DMS 273 (cell line): ENCODE measurements at regions not wholly inside any gene's neighbourhood (a gene's known extent, or its start where the extent isn't known, plus 50 kb on each side); places are given as distances from the start of the nearest gene placed in this dataset.

ENCODE experiments used
- DNase-seq: peaks from one replicate; lab custom pipeline; 2025; ENCODE audit not compliant: unreplicated experiment; lab: John Stamatoyannopoulos, UW

GRCh38 chr18:41553716-41554115 lies 401.3 kb upstream of the PIK3C3 start:
- peak; percentile 25 for DNase-seq

GRCh38 chr18:41548521-41549260 lies 406.3 kb upstream of the PIK3C3 start:
- no peak for DNase-seq

DNA sequence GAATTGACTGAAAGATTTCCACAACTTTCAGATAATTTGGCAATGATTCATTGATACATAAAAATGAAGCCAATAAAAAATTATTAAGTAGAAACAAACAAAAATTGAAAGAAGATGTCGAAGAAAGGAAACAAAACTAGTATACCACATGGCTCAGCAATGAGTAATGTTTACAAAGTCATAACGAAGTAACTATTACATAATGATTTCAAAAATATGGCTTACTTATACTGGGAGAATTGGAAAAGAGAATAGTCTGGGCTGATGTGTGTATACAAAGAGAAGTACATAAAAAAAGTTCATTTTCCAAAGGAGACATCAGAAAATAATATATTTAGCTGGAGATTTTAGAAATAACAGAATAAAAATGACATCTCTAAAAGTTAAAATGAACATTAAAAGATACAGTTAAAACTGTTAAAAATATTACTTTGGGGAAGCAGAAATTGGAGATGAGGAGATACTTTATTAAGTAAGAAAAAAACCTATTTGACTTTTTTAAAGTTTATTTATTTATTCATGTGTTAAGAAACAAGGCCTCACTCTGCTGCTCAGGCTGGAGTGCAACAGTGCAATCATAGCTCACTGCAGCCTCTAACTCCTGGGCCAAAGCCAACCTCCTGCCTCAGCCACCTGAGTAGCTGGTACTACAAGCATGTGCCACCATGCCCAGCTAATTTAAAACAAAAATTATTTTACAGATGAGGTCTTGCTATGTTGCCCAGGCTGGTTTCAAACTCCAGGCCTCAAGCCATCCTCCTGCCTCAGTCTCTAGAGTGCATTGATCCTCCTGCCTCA lies 409.7 kb upstream of the PIK3C3 start:
- DNase-seq, result peak; percentile 23

DNA sequence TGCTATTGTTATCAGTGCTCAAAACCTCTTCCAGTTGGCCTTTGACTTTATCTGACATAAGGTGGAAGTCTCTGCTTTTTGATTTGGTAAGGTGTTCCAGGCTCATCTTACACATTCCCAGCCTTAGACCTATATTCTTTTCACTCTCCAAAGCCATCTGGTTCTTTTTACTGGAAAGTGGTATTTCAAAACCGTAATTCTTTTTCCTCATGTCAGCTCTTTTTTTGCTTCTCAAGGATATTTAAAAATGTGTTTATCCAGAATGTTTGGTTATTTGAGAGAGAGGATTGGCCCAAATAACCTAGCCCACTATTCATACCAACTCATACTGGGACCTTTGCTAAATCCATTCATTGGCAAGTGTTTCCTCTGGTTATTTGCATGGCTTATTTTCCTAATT lies 411.2 kb upstream of the PIK3C3 start:
- peak; percentile 23 for DNase-seq

GRCh38 chr18:41540237-41540871 lies 414.7 kb upstream of the PIK3C3 start:
- no peak for DNase-seq

DNA sequence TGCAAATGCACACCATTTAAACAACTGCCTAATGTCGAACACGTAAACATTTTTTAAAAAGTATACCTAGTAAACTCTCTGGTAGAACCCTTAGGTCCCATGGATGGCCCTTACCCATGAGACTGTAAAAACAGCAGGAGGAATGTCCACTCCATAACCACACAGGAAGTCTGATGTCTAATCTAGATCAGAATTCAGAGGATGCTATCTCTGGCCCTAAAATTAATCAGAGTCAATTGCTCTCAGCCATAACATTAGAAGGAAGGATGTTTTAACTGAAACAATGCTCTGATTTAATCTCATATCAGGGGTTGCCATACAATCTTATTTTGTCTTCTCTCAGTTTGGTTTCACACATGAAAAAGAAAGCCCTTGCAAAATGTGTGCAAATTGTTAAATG lies 416.3 kb upstream of the PIK3C3 start:
- no peak for DNase-seq

DNA sequence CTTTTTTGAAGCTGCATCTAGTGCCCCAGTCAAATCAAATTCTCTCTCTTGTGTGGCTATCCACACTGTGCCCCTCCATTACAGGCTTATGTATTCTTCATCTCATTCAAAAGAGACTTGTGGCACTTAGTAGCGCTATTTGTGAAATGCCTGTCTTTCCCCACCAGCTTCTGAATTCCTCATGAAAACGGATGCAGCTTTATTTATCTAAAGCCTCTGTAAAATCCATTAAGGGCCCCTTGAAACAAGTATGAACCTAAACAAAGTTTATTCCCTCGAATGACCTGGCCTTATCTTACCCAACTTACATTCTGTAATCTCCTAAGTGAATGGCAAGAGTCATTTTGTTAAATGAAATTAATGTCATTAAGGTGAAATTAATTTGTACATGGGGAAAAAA lies 417.4 kb upstream of the PIK3C3 start:
- DNase-seq, result no peak

GRCh38 chr18:41532344-41533086 lies 422.5 kb upstream of the PIK3C3 start:
- DNase-seq, result peak; percentile 80

- DNase-seq, result no peak
Observed at GRCh38 chr18:41530970-41531369, 424.1 kb upstream of the PIK3C3 start.

GRCh38 chr18:41529093-41529492 lies 425.9 kb upstream of the PIK3C3 start:
- DNase-seq, result no peak

GRCh38 chr18:41526054-41526453 lies 429.0 kb upstream of the PIK3C3 start:
- DNase-seq, result peak; percentile 85

DNA sequence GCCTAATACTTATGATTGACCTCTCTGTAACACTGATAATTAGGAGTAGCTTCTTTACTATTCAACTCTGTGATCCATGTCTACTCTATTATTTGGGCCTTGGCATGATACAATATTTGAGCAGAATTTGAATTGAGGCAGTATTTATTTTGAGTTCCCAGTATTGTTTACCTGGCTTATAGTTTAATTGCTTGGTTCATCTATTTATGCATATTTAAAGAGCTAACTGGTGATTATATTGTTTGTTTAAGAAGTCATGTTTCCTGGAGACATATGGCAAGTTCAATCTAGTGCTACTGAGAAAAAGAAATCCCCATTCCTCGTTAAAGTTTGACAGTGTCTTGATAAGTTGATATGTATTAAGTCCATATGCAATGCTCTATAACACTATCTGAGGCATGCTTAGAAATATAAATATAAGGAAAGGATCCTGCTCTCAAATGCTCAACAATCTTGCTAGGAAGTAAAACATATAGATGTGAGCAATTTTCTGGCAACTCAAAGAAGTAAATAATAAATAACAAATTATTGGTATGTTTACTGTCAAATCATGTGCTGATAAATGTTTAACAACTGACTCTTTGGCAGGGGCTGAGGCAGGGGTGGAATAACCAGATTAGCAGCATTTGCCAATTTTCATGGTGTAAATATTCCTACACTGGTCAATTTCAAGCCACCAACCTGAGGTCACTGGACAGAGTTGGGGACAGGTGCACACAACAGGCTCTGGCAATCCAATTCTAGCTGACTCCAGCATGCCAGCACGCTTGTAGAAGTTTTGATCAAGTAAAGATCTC lies 430.2 kb upstream of the PIK3C3 start:
- peak; percentile 42 for DNase-seq

- no peak for DNase-seq
Observed at GRCh38 chr18:41517142-41517541, 437.9 kb upstream of the PIK3C3 start.

GRCh38 chr18:41513438-41513837 lies 441.6 kb upstream of the PIK3C3 start:
- DNase-seq, result no peak

DNA sequence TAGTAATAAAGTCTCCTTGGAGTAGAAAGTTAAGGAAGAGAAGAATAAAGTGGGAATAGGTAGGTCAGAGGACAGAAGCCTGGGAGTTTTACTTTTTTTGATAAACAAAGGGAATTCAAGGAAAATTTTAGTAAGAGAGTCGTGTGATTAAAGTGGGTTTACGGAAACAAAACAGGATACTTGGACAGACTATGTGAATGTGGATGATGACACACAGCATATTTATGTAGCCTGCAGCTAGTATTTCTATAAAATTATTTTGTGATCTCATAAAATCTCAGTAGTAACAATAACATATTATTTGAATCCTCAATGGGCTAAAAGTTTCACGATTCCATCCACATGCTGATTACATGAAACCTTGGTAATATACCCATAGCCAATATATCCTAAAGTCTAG lies 450.7 kb upstream of the PIK3C3 start:
- DNase-seq, result no peak

GRCh38 chr18:41501848-41502247 lies 453.2 kb upstream of the PIK3C3 start:
- DNase-seq, result no peak

DNA sequence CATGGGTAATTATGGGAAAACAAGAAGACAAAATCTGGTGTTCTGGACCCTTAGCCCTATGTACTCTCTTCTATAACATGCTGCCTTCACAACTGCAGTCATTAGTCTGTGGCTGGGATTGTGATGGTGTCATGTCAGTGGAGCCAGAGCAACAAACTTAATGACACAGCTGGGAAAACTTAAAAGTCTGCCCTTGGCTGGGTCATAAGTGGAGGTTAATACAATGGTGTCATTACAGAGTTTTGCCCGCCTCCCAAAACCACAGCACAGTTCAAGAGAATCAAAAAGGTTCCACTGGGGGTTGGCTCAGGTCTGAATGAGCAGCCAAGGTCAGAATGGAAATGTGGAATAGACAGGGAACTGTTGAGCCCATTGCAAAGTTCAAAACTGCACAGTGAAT lies 455.7 kb upstream of the PIK3C3 start:
- DNase-seq, result no peak

- no peak for DNase-seq
Observed at GRCh38 chr18:41490861-41491260, 464.2 kb upstream of the PIK3C3 start.

DNA sequence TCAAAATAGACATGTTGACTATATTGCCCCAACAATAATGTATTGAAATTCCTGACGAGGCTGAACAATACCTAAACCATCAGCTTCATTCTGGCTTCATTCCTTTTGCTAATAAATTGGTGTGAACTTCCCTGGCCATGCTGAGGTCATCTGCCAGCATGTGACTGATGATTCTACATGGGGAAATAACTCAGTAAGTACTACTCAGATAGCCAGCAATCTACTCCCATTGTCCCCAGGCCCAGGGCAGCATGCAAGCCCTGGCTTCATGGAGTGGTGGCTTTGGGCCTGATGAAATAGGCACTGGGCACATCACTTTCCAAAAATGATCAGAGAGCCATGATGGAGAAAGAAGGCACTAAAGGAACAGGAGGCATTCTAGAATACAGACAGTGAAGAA lies 468.5 kb upstream of the PIK3C3 start:
- no peak for DNase-seq

GRCh38 chr18:41484069-41484468 lies 471.0 kb upstream of the PIK3C3 start:
- DNase-seq, result peak; percentile 22
